ENCODE measurements at regions not wholly inside any gene's neighbourhood (a gene's known extent, or its start where the extent isn't known, plus 50 kb on each side); places are given as distances from the start of the nearest gene placed in this dataset.
A peak's percentile ranks its signal among the peaks of the same experiment; 100 is the strongest.

DNA sequence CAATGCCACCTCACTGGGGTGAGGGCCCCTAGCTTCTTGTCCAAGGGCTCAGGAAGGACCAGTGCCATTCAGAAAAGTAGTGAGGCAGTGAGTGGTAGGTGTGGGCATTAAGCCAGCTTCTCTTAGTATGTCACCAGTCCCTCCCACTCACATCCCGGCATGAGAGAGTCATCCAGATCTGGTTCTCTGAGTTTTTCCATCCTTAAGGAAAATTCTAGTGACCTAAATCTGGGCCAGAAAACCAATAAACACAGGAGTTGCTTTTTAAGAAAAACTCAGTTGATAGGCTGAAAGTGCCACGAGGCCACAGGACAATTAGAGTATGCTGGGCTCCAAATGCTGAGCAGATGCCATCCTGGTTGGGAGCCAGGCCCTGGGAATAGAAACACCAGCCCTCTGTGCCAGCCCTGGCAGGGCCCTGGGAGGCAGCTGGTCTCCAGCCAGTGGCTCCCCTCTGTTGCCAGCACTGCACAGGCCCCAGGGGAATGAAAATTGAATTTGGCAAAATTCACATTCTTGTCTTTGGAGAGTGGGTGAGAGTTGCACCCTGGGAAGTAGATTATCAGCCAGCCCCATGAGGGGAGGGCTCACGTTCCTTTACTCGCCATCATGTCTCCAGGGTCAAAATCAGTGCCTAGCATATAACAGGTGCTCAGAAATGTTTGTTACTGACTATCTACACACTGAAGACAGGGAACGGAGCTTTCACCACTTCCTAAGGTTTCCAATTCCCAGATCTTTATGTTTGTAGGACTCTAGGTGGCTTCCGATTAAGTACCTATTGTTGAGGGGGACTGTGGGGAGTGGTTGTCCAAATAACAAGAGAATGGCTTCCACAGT is 52.8 kb downstream of the FAM43A start:
- H3K79me2 ChIP-seq (ENCODE audit: control insufficient read depth, low read length), result no peaks in the 10 kb centered on the region
- H3K36me3 ChIP-seq (ENCODE audit: control insufficient read depth, low read length), result no peaks in the 10 kb centered on the region
- H3K9me2 ChIP-seq (replicated peaks; ENCODE audit: control insufficient read depth, low read length), result no peaks in the 10 kb centered on the region
- H4K20me1 ChIP-seq (ENCODE audit: control insufficient read depth, insufficient read depth, low read depth, low read length), result no peaks in the 10 kb centered on the region
- no peak overlapping the region for H3K4me3 ChIP-seq (ENCODE audit: low read length)
- peaks cover 13% of the 10 kb centered on the region for H3K9me3 ChIP-seq (ENCODE audit: control insufficient read depth, insufficient read depth, low read length)
- peaks cover 51% of the 10 kb centered on the region for H3K4me1 ChIP-seq (ENCODE audit: control insufficient read depth, low read length)
- 0 out of 2 replicates have a peak overlapping the region, but pooled peaks have one; percentile 96 for H3K27ac ChIP-seq (ENCODE audit: low read depth, low read length)
- peaks cover 27% of the 10 kb centered on the region for H3F3A ChIP-seq (ENCODE audit: control insufficient read depth, insufficient read depth)
- peaks cover 18% of the 10 kb centered on the region for H3K27me3 ChIP-seq (ENCODE audit: control insufficient read depth, low read length)
- TF ChIP-seq EZH2phosphoT487 (IDR thresholded peaks at IDR 0.05; ENCODE audit: borderline replicate concordance, low read length), result no peak
- TF ChIP-seq, protein P1, sequence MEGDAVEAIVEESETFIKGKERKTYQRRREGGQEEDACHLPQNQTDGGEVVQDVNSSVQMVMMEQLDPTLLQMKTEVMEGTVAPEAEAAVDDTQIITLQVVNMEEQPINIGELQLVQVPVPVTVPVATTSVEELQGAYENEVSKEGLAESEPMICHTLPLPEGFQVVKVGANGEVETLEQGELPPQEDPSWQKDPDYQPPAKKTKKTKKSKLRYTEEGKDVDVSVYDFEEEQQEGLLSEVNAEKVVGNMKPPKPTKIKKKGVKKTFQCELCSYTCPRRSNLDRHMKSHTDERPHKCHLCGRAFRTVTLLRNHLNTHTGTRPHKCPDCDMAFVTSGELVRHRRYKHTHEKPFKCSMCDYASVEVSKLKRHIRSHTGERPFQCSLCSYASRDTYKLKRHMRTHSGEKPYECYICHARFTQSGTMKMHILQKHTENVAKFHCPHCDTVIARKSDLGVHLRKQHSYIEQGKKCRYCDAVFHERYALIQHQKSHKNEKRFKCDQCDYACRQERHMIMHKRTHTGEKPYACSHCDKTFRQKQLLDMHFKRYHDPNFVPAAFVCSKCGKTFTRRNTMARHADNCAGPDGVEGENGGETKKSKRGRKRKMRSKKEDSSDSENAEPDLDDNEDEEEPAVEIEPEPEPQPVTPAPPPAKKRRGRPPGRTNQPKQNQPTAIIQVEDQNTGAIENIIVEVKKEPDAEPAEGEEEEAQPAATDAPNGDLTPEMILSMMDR (IDR thresholded peaks at IDR 0.05; ENCODE audit: low read depth, low read length, poor library complexity, severe bottlenecking), result no peak
- H3K4me2 ChIP-seq (ENCODE audit: low read length), result peak overlapping the region; percentile 61

DNA sequence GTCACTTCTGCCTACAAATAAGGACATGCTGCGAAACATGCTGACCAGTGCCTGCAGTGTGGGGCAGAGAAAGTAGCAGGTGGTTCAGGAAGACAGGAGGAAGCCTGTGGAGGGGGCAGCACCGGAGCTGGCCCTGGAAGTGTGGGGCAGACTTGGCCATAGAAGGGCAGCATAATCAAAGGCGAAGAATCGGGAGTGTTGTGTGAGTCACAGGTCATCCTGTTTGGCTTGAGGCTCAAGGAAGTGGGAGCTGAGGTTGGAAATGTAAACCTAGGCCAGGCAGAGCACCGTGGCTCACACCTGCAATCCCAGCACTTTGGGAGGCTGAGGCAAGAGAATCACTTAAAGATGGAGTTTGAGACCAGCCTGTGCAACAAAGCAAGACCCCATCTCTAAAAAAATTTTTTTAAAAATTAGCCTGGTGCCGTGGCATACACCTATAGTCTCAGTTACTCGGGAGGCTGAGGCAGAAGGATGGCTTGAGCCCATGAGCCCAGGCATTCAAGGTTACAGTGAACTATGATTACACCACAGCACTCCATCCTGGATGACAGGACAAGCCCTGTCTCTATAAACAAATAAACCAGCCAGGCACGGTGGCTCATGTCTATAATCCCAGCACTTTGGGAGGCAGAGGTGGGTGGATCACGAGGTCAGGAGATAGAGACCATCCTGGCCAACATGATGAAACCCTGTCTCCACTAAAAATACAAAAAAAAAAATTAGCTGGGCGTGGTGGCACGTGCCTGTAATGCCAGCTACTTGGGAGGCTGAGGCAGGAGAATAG is 54.0 kb downstream of the FAM43A start:
- Histone ChIP-seq H4K20me1 (ENCODE audit: control insufficient read depth, insufficient read depth, low read depth, low read length) (no peaks in the 10 kb centered on the region), H3K9me2 (replicated peaks; ENCODE audit: control insufficient read depth, low read length) (no peaks in the 10 kb centered on the region), H3K27ac (ENCODE audit: low read depth, low read length) (no peak overlapping the region), H3K9me3 (ENCODE audit: control insufficient read depth, insufficient read depth, low read length) (peaks cover 12% of the 10 kb centered on the region), H3K36me3 (ENCODE audit: control insufficient read depth, low read length) (no peaks in the 10 kb centered on the region), H3K4me3 (ENCODE audit: low read length) (no peak overlapping the region), H3F3A (ENCODE audit: control insufficient read depth, insufficient read depth) (peaks cover 26% of the 10 kb centered on the region), H3K4me1 (ENCODE audit: control insufficient read depth, low read length) (peaks cover 39% of the 10 kb centered on the region), H3K79me2 (ENCODE audit: control insufficient read depth, low read length) (no peaks in the 10 kb centered on the region), H3K4me2 (ENCODE audit: low read length) (no peak overlapping the region), H3K27me3 (ENCODE audit: control insufficient read depth, low read length) (peaks cover 24% of the 10 kb centered on the region)
- no peak for TF ChIP-seq EZH2phosphoT487 (IDR thresholded peaks at IDR 0.05; ENCODE audit: borderline replicate concordance, low read length)
- TF ChIP-seq, protein P1 (IDR thresholded peaks at IDR 0.05; ENCODE audit: low read depth, low read length, poor library complexity, severe bottlenecking), result no peak

DNA sequence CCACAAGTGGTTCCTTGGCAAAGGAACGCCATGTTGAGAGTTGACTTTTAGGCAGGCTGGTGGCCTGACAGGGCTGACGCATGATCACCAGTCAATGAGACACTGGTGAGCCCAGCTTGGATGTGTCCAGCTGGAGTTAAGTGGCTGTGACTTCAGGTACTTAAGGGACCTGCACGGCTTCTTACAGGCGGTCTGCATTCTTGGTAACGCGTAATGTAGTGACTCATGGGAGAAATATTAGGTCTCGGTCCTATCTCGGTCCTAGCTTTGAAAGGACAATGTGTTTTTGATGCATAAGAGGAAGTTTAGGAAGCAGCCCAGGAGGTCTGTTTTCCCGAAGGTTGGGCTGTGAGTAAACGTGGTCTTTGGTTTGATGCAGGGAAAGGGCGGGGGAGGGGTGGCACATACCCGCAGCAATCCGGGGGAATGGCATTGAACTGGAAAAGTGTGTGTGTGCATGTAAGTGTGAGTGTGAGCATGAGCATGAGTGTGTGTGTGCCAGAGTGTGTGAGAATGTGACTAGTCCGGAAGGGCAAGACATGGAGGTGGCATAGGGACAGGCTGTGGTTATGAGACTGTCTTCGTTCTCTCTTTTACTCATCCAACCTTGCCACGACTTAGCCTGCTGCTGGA is 55.3 kb downstream of the FAM43A start:
- Histone ChIP-seq H3K79me2 (ENCODE audit: control insufficient read depth, low read length) (no peaks in the 10 kb centered on the region), H3K27me3 (ENCODE audit: control insufficient read depth, low read length) (peaks cover 24% of the 10 kb centered on the region), H3K4me3 (ENCODE audit: low read length) (no peak overlapping the region), H4K20me1 (ENCODE audit: control insufficient read depth, insufficient read depth, low read depth, low read length) (no peaks in the 10 kb centered on the region), H3K27ac (ENCODE audit: low read depth, low read length) (no peak overlapping the region), H3F3A (ENCODE audit: control insufficient read depth, insufficient read depth) (peaks cover 17% of the 10 kb centered on the region), H3K9me3 (ENCODE audit: control insufficient read depth, insufficient read depth, low read length) (no peaks in the 10 kb centered on the region; the same call in 1 of the 2 replicates), H3K4me1 (ENCODE audit: control insufficient read depth, low read length) (peaks cover 43% of the 10 kb centered on the region), H3K9me2 (replicated peaks; ENCODE audit: control insufficient read depth, low read length) (no peaks in the 10 kb centered on the region), H3K4me2 (ENCODE audit: low read length) (no peak overlapping the region), H3K36me3 (ENCODE audit: control insufficient read depth, low read length) (no peaks in the 10 kb centered on the region)
- TF ChIP-seq EZH2phosphoT487 (IDR thresholded peaks at IDR 0.05; ENCODE audit: borderline replicate concordance, low read length), result no peak
- TF ChIP-seq, protein P1 (IDR thresholded peaks at IDR 0.05; ENCODE audit: low read depth, low read length, poor library complexity, severe bottlenecking), result no peak

Data from DOHH2 (cell line).